Middle frontal gyrus (tissue), 1 donor: ENCODE measurements at regions not wholly inside any gene's neighbourhood (a gene's known extent, or its start where the extent isn't known, plus 50 kb on each side); places are given as distances from the start of the nearest gene placed in this dataset.
"Not testable (repeated sequence)": the region's sequence is repeated elsewhere in the genome, so short reads cannot be mapped to it uniquely, and the experiment has no call there.

Experiments
- DNase-seq: peaks from one replicate; pipeline ENCODE4 v3.0.0-alpha.2; 2015; ENCODE audit warnings: low spot score; ENCODE audit errors: extremely low spot score

- DNase-seq: no peak
Observed at GRCh38 chr2:7745369-7745768, 828.2 kb downstream of the RNF144A start.

GRCh38 chr2:7748717-7749415 lies 831.7 kb downstream of the RNF144A start:
- no peak for DNase-seq

GRCh38 chr2:7749895-7750559 lies 832.8 kb downstream of the RNF144A start:
- DNase-seq: no peak

- DNase-seq: no peak
Observed at GRCh38 chr2:7752291-7752690, 835.1 kb downstream of the RNF144A start.

GRCh38 chr2:7753777-7754176 lies 836.6 kb downstream of the RNF144A start:
- DNase-seq: no peak

GRCh38 chr2:7755879-7756278 lies 838.7 kb downstream of the RNF144A start:
- no peak for DNase-seq

GRCh38 chr2:7758073-7758759 lies 841.0 kb downstream of the RNF144A start:
- DNase-seq: no peak

- no peak for DNase-seq
Observed at GRCh38 chr2:7759898-7760297, 842.7 kb downstream of the RNF144A start.

- DNase-seq: not testable (repeated sequence)
Observed at GRCh38 chr2:7763418-7763817, 846.2 kb downstream of the RNF144A start.

- DNase-seq: no peak
Observed at GRCh38 chr2:7765236-7765635, 848.0 kb downstream of the RNF144A start.

GRCh38 chr2:7766088-7766722 lies 849.0 kb downstream of the RNF144A start:
- DNase-seq: no peak

- no peak for DNase-seq
Observed at GRCh38 chr2:7766978-7767565, 849.9 kb downstream of the RNF144A start.

GRCh38 chr2:7767902-7768301 lies 850.7 kb downstream of the RNF144A start:
- DNase-seq: no peak

- DNase-seq: no peak
Observed at GRCh38 chr2:7771781-7772180, 854.6 kb downstream of the RNF144A start.

- no peak for DNase-seq
Observed at GRCh38 chr2:7773362-7774360, 856.4 kb downstream of the RNF144A start.

GRCh38 chr2:7774481-7774880 lies 857.3 kb downstream of the RNF144A start:
- no peak for DNase-seq

- no peak for DNase-seq
Observed at GRCh38 chr2:7777668-7778067, 860.5 kb downstream of the RNF144A start.

GRCh38 chr2:7780321-7780720 lies 863.1 kb downstream of the RNF144A start:
- no peak for DNase-seq

GRCh38 chr2:7785700-7786099 lies 868.5 kb downstream of the RNF144A start:
- DNase-seq: no peak

- DNase-seq: no peak
Observed at GRCh38 chr2:7788736-7789135, 871.5 kb downstream of the RNF144A start.
